KBM-7 (cell line): ENCODE measurements at regions not wholly inside any gene's neighbourhood (a gene's known extent, or its start where the extent isn't known, plus 50 kb on each side); places are given as distances from the start of the nearest gene placed in this dataset.
"Not testable (repeated sequence)": the region's sequence is repeated elsewhere in the genome, so short reads cannot be mapped to it uniquely, and the experiment has no call there.

Source experiments
- DNase-seq: peaks from one replicate; pipeline ENCODE4 v3.0.0-alpha.2; 2015
- in situ Hi-C: fragments of 300-500 bp; cut with MboI; formaldehyde crosslinking; loops from 2 replicates; pipeline ENCODE4 v1.14.3; 2020; ENCODE audit warnings: low sequenced_read_pairs, low pct_unique_long_range_greater_than_20kb, mixed read lengths

GRCh38 chr7:104956753-104957450, 57.1 kb upstream of the KMT2E start:
- in situ Hi-C loops, result no loop called here
- peak; percentile 34 for DNase-seq

GRCh38 chr7:104958371-104958865, 55.6 kb upstream of the KMT2E start:
- no peak for DNase-seq
- in situ Hi-C loops, result no loop called here

- DNase-seq, in situ Hi-C loops: not testable (repeated sequence)
Observed at GRCh38 chr7:104959483-104959882, 54.5 kb upstream of the KMT2E start.

DNA sequence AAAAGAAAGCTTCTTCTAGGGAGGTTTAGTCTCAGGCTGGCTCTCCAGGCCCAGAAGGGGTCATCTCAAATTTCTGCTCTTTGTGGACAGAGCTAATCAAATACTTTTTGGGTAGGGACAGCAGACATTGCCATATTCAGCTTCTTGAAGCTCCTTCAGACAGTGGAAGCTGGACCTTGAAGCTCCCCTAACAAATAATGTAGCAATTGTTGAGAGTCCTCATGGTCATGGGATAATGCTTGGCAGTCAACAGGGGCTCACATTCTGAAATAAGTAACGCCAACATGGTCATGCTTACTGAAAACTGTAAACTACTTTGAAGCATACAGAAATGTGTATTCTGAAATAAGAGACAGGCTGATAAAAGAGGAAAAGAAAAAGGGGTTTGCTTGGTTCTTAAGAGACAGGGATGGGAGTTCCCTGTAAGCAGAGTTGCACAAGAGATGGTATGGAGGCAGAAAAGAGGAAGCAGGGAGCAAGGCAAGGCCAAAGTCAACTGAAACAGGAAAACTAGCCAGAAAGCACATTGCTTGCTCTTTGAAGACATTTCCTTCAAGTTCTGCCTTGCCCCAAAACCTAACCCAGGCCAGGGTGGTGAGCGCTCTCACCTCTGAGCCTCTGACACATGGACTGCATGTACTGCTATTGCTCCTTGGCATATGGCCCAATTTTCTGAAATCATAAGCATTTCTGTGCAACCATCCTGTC, 53.1 kb upstream of the KMT2E start:
- in situ Hi-C loops, result no loop called here
- peak; percentile 96 for DNase-seq

- in situ Hi-C loops, result no loop called here
Observed at GRCh38 chr7:104961821-104962220, 52.2 kb upstream of the KMT2E start.

GRCh38 chr7:104962781-104963180, 51.2 kb upstream of the KMT2E start:
- DNase-seq, result no peak
- in situ Hi-C loops, result no loop called here

More at GRCh38 chr7:104961821-104962220, 52.2 kb upstream of the KMT2E start:
- no peak for DNase-seq

- DNase-seq, result no peak
- in situ Hi-C loops, result no loop called here
Observed at GRCh38 chr7:104963378-104963990, 50.5 kb upstream of the KMT2E start.

DNA sequence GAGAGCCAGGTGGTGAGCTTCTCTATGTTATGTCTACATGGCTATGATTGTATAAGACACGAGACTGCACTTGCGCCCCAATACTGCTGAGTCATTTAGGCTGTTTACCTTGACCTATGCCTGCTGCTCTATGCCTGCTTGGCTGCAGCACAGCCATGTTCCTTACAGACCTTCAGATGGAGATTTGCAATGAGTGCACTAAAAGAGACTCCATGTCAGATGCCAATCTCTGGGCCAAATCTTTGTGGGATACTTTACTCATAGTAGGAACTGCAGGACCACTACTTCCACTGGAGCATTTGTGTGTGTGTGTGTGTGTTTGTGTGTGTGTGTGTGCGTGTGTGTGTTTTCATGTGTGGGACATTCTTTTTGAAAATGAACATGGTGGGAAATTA, 50.0 kb upstream of the KMT2E start:
- in situ Hi-C loops, result no loop called here
- DNase-seq, result no peak
